C1 segment of cervical spinal cord (tissue), 14 donors: ENCODE measurements at regions not wholly inside any gene's neighbourhood (a gene's known extent, or its start where the extent isn't known, plus 50 kb on each side); places are given as distances from the start of the nearest gene placed in this dataset.

Experiments used
- DNase-seq, 14 donors: peaks; one replicate each; lab custom pipeline; 2025; lab: John Stamatoyannopoulos, UW

GRCh38 chr2:199131876-199132275 is 325.9 kb downstream of the SATB2 start:
- no peak for DNase-seq

GRCh38 chr2:199131136-199131655 is 326.5 kb downstream of the SATB2 start:
- DNase-seq, result no peak

- no peak for DNase-seq
Observed at GRCh38 chr2:199130501-199130900, 327.2 kb downstream of the SATB2 start.

GRCh38 chr2:199128476-199129229 is 329.1 kb downstream of the SATB2 start:
- DNase-seq, result no peak

- DNase-seq, result no peak
Observed at GRCh38 chr2:199119796-199120195, 337.9 kb downstream of the SATB2 start.

- peak in 2 of 14 donors; percentile 1 to 4 for DNase-seq
Observed at GRCh38 chr2:199118673-199119112, 339.0 kb downstream of the SATB2 start.

GRCh38 chr2:199115169-199115568 is 342.6 kb downstream of the SATB2 start:
- no peak for DNase-seq

GRCh38 chr2:199113111-199113510 is 344.6 kb downstream of the SATB2 start:
- no peak for DNase-seq

- no peak for DNase-seq
Observed at GRCh38 chr2:199111458-199111857, 346.3 kb downstream of the SATB2 start.

- no peak for DNase-seq
Observed at GRCh38 chr2:199108056-199108455, 349.7 kb downstream of the SATB2 start.

- no peak for DNase-seq
Observed at GRCh38 chr2:199105826-199106225, 351.9 kb downstream of the SATB2 start.

GRCh38 chr2:199101487-199101886 is 356.3 kb downstream of the SATB2 start:
- DNase-seq, result no peak

- DNase-seq, result no peak
Observed at GRCh38 chr2:199100326-199101110, 357.2 kb downstream of the SATB2 start.

- DNase-seq, result no peak
Observed at GRCh38 chr2:199092419-199092818, 365.3 kb downstream of the SATB2 start.

- no peak for DNase-seq
Observed at GRCh38 chr2:199085261-199085660, 372.5 kb downstream of the SATB2 start.

GRCh38 chr2:199070322-199070949 is 387.3 kb downstream of the SATB2 start:
- DNase-seq, result no peak

GRCh38 chr2:199064201-199064600 is 393.5 kb downstream of the SATB2 start:
- no peak for DNase-seq

- DNase-seq, result no peak
Observed at GRCh38 chr2:199057936-199058335, 399.8 kb downstream of the SATB2 start.

- DNase-seq, result no peak
Observed at GRCh38 chr2:199055336-199055735, 402.4 kb downstream of the SATB2 start.

- no peak for DNase-seq
Observed at GRCh38 chr2:199042660-199043379, 414.9 kb downstream of the SATB2 start.

GRCh38 chr2:199040522-199040921 is 417.2 kb downstream of the SATB2 start:
- no peak for DNase-seq
